Endothelial cell (in vitro differentiated cells): ENCODE measurements at regions not wholly inside any gene's neighbourhood (a gene's known extent, or its start where the extent isn't known, plus 50 kb on each side); places are given as distances from the start of the nearest gene placed in this dataset.

Experiments
- DNase-seq: peaks from one replicate; pipeline ENCODE4 v3.0.0; 2021; ENCODE audit warnings: low spot score
- H3K27ac Mint-ChIP-seq: one replicate; pipeline ENCODE4 v1.8.0; 2021; ENCODE audit warnings: mixed read lengths, inconsistent platforms; ENCODE audit not compliant: unreplicated experiment
- H3K27me3 Mint-ChIP-seq: one replicate; pipeline ENCODE4 v1.8.0; 2021; ENCODE audit warnings: mild to moderate bottlenecking, moderate library complexity, mixed read lengths, inconsistent platforms; ENCODE audit not compliant: unreplicated experiment
- H3K36me3 Mint-ChIP-seq: one replicate; pipeline ENCODE4 v1.8.0; 2021; ENCODE audit warnings: mild to moderate bottlenecking, low read depth, mixed read lengths, inconsistent platforms; ENCODE audit not compliant: unreplicated experiment
- H3K4me1 Mint-ChIP-seq: one replicate; pipeline ENCODE4 v1.8.0; 2021; ENCODE audit warnings: mild to moderate bottlenecking, mixed read lengths, inconsistent platforms; ENCODE audit not compliant: unreplicated experiment
- H3K4me3 Mint-ChIP-seq: one replicate; pipeline ENCODE4 v1.8.0; 2021; ENCODE audit warnings: mild to moderate bottlenecking, mixed read lengths, inconsistent platforms; ENCODE audit not compliant: unreplicated experiment
- H3K9me3 Mint-ChIP-seq: one replicate; pipeline ENCODE4 v1.8.0; 2021; ENCODE audit warnings: mixed read lengths, inconsistent platforms; ENCODE audit not compliant: unreplicated experiment
- CTCF ChIP-seq: fragments of 200-600 bp; sonication (generic); IDR thresholded peaks from one replicate; pipeline ENCODE4 v1.5.0; 2021; ENCODE audit warnings: antibody characterized with exemption; ENCODE audit not compliant: unreplicated experiment

GRCh38 chr21:24590261-24590660 lies 1017.0 kb downstream of the MRPL39 start:
- H3K4me3 Mint-ChIP-seq = no peak overlapping the region
- no peaks in the 10 kb centered on the region for H3K4me1 Mint-ChIP-seq
- no peak for TF ChIP-seq CTCF
- H3K36me3 Mint-ChIP-seq = no peaks in the 10 kb centered on the region
- H3K27ac Mint-ChIP-seq = no peak overlapping the region
- peaks cover 11% of the 10 kb centered on the region for H3K9me3 Mint-ChIP-seq
- no peak for DNase-seq
- no peaks in the 10 kb centered on the region for H3K27me3 Mint-ChIP-seq

- no peak for DNase-seq
- peaks cover 3% of the 10 kb centered on the region for H3K36me3 Mint-ChIP-seq
- no peaks in the 10 kb centered on the region for H3K4me1 Mint-ChIP-seq
- H3K27me3 Mint-ChIP-seq = peaks cover 1% of the 10 kb centered on the region
- TF ChIP-seq CTCF = no peak
- H3K9me3 Mint-ChIP-seq = peaks cover 19% of the 10 kb centered on the region
- no peak overlapping the region for H3K4me3 Mint-ChIP-seq
- no peak overlapping the region for H3K27ac Mint-ChIP-seq
Observed at GRCh38 chr21:24583473-24583872, 1023.8 kb downstream of the MRPL39 start.

- no peak for DNase-seq
- H3K27ac Mint-ChIP-seq = no peak overlapping the region
- no peak overlapping the region for H3K4me3 Mint-ChIP-seq
- TF ChIP-seq CTCF = no peak
- peaks cover 2% of the 10 kb centered on the region for H3K27me3 Mint-ChIP-seq
- no peaks in the 10 kb centered on the region for H3K36me3 Mint-ChIP-seq
- H3K9me3 Mint-ChIP-seq = peaks cover 13% of the 10 kb centered on the region
- H3K4me1 Mint-ChIP-seq = no peaks in the 10 kb centered on the region
Observed at GRCh38 chr21:24577301-24577700, 1030.0 kb downstream of the MRPL39 start.

- Mint-ChIP-seq H3K9me3 (peaks cover 12% of the 10 kb centered on the region), H3K4me3 (no peak overlapping the region), H3K4me1 (no peaks in the 10 kb centered on the region), H3K36me3 (peaks cover 11% of the 10 kb centered on the region), H3K27me3 (no peaks in the 10 kb centered on the region), H3K27ac (no peak overlapping the region)
- DNase-seq = no peak
- TF ChIP-seq CTCF = no peak
Observed at GRCh38 chr21:24561291-24561690, 1046.0 kb downstream of the MRPL39 start.

GRCh38 chr21:24552491-24552890 lies 1054.8 kb downstream of the MRPL39 start:
- H3K4me1 Mint-ChIP-seq = no peaks in the 10 kb centered on the region
- H3K4me3 Mint-ChIP-seq = no peak overlapping the region
- peaks cover 7% of the 10 kb centered on the region for H3K36me3 Mint-ChIP-seq
- no peak for DNase-seq
- H3K27me3 Mint-ChIP-seq = no peaks in the 10 kb centered on the region
- H3K9me3 Mint-ChIP-seq = peaks cover 16% of the 10 kb centered on the region
- H3K27ac Mint-ChIP-seq = no peak overlapping the region
- no peak for TF ChIP-seq CTCF
